Bone marrow (tissue), 2 donors: ENCODE measurements at regions not wholly inside any gene's neighbourhood (a gene's known extent, or its start where the extent isn't known, plus 50 kb on each side); places are given as distances from the start of the nearest gene placed in this dataset.

Experiments
- DNase-seq, 2 donors: peaks; one replicate each; lab custom pipeline; 2025; lab: John Stamatoyannopoulos, UW

DNA sequence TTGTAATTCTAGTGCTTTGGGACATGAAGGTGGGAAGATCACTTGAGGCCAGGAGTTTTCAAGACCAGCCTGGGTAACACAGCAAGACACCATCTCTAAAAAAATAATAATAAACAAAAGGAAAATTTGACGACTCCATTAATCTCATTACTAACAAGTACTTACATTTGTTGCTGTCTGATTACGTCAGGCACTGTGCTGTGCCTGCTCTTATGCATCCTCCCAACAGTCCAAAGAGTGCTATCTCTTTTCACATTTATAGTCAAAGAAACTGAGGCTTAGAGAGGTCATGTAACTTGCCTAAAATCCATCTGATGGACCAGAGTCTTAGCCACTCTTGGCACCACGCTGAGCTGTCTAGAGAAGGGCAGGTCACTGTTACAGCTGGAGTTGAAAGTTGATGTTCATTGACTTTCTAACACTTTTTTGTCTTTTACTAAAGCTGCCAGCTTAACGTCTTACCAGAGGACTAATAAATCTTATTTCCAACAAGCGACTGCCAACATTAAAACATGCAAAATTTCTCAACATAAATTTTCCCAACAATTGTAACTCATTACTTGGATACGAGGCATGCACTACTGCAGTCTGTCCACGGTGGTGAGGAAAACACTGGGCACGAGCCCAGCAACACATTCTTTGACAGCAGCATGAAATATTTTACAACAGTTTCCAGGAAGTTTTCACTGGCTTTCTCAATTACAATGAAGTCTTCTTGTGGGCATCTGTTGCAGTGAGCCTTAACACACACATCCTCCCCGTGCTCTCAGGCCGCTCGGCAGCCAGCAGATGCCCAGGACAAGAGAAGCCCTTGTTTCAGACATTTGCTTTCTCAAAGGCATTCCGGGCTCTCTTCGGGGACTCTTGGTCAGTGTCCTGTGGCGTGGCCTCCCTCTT, 262.9 kb upstream of the PROX1 start:
- no peak for DNase-seq

DNA sequence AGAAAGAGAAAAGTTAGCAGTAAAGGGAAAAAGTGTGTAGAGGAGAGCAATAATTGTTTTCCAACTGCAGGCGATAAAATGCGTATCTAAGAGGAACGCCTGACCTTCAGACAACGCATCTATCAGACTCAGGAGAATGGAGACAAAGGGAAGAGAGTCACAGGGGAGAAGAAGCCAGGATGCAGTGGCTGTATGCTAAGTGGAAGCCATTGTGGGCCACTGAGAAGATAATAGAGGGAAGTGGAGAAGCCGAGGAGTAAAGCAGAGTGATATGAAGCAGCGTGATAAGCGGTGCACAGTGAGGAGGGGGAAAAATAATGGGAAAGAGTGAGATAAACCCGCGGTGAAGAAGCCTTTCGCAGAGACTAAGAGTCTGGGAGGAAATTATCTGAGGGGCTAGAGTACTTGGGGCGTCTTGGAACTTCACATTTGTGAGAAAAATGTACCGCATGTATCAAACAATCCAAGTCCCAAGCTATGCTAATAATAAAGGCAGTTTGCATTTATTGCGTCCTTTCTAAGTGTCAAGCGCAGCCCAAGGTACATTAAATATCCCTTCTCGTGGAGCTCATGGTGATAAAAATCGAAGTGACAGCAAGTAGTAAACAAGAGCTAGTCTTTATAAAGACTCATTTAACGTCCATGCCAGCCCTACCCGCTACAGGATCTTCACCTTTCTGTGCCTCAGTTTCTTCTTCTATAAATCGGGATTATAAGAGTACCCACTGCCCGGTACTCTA, 259.8 kb upstream of the PROX1 start:
- no peak for DNase-seq

DNA sequence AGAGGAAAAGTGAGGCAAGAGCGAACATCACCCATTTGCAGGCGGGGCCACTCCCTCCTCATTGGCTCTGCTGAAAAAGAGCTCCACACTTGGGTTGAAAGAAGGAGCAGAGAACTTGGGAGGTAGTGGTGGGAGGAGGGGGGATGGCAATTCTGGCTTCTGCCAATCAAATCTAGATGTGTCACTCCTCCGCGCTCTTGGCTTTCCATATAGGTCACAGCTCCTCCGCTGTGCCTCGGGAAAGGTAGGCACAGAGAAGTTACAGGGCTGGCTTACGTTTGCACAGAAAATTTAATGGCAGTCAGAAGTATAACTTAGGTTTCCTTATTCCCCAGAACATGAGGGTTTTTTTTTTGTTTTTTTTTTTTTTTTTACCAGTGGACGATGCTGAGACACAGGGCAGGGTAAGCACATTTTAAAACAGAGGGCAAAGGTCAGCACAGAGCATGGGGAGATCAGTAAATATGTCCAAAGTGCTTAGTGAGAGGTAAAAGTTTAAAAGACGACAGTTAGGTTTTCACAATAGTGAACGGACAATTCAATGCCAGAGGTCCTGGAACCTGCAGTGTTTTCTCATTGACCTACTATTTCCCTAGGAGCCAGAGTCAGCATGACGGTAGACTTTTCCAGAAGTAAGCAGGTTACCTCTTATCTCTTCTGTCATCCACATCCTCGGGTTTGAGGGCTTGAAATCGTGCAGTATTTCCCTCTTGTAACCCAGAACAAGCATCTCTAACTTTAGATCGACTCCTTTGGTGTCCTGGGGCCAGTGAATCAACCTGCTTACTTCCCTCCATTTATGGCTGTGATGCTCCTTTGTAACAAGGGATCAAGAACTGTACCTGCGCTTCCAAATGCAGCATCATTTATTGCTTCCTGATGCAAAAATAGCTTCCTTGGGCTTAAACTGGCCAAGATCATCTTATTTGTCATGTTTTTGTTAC, 258.9 kb upstream of the PROX1 start:
- no peak for DNase-seq

DNA sequence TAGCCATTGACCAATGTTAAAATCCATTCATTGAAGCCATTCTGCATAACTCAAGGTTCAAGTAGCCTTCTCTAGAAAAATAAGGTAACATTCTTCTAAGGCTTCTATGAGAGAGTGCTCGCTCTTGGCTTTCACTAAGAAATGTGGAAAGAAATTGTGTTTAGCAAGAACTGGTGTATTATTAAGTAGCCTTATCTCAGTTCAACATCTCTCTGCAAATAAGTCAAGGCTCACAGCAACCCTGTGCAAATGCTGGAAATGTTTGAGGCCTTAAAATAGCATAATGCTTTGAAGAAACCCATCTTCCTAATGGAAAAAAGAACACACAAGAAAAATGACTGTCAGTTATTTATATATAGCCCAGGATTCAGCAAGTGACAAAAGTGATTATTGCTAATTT, 254.1 kb upstream of the PROX1 start:
- no peak for DNase-seq

DNA sequence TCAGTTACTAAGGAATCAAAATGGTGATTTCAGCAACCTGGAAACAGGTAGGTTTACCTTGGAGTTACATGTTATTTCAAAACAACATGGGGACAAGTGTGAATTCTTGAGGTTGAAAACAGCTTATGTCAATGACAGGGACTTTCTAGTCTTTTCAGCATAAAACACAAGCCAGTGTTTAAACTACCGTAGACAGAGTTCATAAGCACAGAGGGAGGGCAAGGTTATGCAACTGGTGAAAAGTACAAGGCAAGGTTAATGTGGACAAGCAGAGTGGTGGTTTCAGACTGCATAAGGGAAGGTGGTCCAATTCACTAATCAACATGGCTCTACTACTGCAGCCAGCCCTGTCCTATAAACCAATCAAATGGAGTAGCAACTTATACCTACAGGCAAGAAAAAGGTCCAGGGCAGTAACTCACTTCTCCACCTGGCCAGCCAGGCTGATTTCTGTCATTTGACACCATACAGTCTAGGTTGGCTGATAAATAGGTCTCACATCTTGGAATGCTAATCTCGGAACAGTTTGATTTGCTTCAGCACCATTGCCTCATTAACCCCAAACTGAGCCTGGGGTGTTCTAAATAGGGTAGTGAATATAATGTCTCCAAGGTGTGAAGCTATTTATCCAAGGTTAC, 250.3 kb upstream of the PROX1 start:
- DNase-seq, result no peak

DNA sequence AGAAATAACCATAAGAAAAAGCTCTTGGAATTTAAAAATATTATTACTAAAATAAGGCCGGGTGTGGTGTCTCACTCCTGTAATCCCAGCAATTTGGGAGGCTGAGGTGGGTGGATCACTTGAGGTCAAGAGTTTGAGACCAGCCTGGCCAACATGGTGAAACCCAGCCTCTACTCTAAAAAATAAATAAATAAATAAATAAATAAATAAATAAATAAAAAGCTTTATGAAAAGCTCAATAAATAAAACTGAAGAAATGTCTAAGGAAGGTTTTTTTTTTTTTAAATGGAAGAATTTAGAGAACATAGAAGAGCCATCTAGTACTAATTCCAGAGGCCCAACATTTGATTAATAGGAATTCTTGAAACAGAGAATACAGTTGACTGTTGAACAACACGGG, 249.1 kb upstream of the PROX1 start:
- no peak for DNase-seq

DNA sequence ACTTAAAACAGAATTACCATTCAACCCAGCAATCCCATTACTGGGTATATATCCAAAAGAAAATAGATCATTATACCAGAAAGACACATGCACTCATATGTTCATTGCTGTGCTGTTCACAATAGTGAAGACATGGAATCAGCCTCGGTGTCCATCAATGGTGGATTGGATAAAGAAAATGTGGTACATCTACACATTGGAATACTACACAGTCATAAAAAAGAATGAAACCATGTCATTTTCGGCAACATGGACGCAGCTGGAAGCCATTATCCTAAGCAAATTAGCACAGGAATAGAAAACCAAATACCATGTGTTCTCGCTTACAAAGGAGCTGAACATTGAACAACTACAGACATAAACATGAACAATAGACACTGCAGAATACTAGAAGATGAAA, 244.8 kb upstream of the PROX1 start:
- DNase-seq, result no peak

DNA sequence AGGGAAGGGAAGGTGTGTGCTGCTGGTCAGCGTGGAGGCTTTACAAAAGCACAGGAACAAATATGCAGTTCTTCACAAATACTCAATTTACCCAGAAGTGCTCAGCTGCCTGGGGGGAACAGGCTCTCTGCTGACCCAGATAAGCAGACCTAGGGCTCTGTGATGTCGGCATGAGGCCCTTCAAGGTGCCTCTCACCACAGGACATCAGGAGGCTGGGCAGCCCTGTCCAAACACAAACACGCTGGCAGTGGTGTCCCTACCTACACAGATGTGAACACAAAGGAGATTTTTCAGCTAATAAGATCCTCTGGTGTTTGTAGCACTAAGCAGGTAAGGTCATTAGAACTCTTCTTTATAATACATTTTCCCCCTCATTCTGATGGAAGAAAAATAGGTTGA, 243.0 kb upstream of the PROX1 start:
- DNase-seq, result no peak

DNA sequence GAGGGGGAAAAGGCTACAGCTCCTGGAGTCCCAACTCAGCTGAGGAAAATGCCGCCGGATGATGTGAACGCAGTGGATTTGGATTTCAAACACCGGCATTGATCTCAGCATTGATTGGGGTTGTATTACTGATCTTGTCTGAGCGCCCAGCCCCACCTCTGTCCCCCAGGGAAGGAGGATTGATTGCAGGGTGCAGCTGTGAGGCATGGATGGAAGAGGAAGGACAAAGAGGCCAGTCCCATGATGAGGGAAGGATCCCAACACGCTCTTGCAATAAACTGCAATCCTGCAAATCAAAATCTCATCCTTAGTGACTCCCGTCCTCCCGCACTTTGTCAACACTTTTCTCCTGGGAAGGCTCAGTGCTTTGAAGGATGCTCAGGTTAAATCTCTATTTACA, 242.3 kb upstream of the PROX1 start:
- DNase-seq, result no peak

DNA sequence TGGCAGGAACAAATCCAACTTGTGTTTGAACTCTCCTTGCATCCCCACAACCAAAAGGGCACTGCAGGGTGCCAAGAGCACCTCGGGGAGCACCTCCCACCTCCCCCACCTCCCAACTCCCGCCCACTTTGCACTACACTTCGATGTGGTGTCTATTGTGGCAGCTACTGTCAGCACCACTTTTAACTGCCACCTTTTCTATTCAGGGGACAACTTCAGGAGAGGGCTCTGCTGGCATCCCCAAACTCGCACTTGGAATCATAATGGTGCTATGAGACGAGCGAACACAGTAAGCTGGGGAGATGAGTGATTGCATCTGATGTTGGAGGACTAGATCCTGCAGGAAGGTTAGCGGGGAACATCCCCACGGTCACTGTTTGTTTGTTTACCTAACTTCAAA, 238.2 kb upstream of the PROX1 start:
- no peak for DNase-seq

DNA sequence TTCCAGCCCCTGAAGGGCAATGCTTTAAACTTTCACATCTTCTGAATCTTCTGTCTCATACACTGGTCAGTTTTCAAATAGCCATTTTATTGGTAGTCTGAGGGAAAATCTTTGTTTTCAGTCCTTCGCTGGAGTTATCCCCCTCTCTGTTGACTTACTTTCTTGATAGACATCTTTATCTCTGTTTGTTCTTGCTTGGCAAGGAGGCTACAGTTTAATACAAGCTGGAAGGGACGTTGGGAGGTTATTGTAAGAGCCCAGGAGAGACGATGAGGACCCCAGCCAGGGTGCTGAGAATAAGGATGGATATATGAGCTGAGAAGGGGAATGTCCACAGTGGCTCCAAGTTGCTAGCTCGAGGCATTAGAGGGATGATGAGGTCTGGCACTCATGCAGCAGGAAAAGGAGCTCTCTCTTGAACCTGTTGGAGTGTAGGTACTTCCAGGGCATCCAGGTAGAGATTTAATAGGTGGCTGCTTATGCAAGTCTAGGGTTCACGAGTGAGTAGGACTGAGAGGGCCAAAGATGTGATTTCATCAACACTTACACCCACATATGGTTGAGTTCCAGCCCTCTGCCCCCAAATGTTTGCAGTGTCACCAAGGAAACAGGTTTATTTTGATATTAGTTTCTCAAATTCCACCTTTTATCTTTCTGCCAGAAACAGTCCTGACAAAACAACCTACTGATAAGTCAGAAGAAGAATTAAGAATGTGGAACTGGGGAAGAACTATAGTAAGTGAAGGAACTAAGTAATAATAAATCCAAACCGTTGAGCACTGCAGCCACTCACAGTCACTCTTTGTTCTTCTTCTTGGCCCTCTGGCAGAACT, 237.3 kb upstream of the PROX1 start:
- no peak for DNase-seq

DNA sequence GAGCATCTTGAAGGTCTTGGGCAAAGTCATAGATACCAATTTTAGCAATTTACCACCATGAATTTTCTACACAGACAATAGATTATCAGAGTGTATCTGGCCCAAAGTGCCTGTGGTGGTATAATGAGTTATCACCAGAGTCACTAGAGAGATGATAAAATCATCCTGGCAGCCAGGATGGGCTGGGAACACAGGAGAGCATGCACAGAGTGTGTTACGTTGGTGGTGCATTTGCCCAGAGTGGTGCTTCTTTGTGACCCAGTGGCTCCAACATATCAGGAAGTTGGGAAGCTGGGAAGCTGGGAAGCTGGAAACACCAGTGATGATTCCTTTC, 236.7 kb upstream of the PROX1 start:
- DNase-seq, result no peak

DNA sequence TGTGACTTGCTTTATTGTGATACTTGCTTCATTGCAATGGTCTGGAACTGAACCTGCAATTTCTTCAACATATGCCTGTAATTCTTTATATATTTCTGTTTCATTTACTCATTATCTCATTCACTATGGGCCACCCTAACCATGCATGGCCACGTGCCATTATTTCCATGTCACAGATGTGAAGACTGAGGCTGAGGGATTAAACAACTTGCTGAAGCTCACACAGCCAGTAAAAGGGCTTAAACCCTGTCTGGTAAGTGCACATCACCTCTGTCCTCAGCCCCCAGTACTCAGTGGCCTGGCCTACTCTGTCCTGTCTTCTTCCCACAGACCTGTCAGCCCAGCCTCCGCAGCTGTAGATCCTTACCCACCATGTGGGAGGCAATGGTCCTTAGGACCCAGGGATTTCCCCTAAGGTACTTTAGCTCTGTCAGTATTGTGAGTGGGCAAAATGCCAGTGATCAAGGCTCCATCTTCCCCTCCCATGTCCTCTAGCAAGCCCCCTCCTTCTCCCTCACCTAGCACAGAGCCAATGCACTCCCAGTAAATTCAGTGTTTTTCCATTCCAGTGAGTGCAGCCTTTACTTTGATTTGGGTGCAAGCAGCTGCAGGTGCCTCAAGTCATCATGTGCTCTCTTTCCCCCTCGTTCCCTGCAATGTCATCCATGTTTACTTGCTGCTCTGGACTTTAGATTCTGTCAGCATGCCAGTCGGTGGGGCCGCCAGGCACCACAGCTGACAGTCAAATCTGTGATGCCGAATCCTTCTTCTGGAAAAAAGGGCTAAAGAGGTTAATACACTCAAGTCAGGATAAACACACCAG, 228.2 kb upstream of the PROX1 start:
- no peak for DNase-seq

DNA sequence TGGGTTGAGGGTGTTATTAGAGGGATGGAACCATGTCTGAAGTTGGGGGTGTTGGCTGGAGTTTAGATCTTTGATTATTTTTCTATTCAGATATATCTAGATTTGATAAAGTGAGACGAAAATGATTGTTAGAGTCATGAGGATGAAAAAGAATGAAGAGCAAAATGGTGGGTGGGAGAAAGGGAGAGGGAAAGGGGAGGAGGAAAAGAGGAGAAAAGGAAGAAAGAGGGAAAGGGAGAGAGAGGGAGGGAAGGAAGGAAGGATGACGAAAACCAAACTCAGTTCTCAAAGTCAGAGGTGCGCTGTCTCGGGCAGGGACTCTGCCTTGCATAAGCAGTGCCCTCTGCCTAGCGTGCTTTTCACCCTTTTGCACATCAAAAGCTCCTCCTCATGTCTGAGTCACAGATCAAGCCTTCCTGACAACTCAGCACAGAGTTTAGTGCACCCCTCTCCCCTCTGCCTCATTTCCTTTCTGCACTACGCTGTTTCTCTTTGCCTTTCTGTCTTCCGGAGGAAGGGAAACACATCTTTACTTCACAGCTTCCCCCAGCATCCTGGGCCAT, 225.8 kb upstream of the PROX1 start:
- DNase-seq, result no peak

DNA sequence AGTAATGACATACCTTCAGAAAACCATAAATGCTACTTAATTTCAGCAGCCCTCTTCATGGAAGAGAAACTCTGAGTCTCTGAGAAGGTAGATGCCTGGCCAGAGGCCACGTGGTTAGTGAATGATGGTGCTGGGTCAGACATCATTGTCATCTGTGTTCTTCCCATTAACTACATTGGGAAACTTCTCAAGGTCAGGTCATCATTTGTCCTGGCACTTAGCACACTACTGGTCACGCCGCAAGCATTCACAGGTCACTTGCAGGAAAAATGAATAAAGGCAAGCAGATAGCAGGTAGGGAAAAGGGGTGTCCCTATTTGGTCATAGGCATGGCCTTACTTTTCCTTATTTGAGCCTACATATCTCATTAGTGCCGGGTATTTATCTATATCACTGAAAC, 220.1 kb upstream of the PROX1 start:
- no peak for DNase-seq

DNA sequence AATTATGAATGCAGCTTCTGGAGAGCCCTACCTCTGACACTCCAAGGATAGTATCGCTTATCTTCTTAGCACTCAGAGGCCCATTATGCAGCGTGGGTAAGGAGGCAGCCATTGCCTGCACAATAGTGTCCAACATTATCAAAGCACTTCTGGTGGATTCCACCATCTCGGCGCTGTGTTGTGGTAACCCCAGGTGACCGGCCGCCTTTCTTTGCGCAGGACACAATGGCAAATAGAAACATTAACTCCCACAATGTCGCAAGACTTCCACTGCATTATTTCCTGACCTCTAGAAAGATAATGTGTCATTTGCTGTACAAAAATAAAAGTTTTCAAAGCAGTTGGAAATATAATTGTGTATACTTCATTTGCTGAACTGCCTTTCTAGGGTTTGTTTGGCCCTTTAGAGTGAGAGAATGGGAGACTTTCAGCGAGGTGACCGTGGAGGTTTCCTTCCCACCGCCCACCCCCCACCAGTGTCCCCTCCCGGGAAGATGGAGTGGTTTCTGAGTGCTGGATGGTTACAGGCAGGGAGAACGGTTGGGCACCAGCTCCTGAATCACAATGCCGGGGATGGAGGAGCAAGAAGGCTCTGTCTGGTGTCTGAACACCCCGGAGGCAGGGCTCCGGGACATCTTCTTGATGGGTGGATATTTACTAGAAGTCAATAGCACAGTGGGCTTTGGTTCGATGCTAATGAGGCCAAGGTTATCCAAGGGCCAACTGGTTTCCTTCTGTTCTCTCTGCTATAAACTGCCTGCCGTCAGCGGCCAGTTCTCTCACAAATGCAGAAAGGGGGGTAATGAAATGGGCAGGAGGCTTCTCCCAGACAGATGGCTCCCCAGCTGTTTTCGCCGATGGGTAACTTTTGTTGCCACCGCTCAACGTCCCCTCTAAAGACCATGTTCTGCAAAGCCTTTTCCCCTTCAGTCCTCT, 215.4 kb upstream of the PROX1 start:
- no peak for DNase-seq

DNA sequence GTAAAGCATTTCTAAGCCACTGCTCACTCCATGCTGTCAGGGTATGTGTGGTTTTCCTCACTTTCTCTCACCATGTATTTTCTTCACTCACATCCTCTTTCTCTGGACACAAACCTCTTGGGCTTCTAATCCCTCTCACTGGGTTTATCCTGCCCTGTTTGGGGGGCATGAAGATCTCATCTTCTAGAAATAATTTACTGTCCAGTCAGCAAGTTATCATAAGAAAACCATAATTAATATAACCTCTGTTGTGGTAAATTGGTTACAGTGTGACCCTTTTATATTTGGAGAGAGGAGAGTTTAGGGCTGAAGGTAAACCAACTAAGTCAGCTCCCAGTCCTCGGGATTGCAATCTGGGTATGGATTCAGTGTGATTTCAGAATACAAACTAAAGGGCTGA, 213.8 kb upstream of the PROX1 start:
- no peak for DNase-seq

DNA sequence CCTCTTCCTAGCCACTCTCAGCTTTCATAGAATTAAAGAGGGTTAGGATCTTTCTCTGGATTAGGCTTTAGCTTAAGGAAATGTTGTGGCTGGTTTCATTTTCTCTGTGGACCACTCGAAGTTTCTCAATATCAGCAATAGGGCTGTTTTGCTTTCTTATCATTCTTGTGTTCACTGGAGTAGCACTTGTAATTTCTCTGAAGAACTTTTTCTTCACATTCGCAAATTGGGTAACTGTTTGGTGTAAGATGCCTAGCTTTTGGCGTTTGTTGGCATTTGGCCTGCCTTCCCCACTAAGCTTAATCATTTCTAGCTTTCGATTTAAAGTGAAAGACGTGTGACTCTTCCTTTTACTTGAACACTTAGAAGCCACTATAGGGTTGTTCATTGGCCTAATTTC, 210.8 kb upstream of the PROX1 start:
- no peak for DNase-seq

DNA sequence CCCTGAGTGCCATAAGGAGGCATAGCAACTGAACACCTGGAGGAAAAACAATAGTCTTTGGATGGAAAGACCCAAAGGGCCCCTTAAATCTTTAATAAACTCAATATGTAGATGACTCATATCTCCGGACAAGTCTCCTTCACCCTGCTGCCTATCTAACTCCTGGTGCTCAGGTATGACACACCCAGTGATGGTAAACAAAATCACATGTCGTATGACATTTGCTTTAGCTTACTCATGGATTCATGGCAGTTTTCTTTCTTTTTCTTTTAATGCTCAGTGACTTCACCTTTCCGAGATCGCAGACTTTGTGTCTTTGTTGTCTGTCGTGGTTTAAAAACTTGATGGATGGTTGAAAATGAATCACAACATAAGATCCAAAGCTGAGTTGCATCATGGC, 208.5 kb upstream of the PROX1 start:
- DNase-seq, result no peak
